ENCODE measurements at regions not wholly inside any gene's neighbourhood (a gene's known extent, or its start where the extent isn't known, plus 50 kb on each side); places are given as distances from the start of the nearest gene placed in this dataset.

DNA sequence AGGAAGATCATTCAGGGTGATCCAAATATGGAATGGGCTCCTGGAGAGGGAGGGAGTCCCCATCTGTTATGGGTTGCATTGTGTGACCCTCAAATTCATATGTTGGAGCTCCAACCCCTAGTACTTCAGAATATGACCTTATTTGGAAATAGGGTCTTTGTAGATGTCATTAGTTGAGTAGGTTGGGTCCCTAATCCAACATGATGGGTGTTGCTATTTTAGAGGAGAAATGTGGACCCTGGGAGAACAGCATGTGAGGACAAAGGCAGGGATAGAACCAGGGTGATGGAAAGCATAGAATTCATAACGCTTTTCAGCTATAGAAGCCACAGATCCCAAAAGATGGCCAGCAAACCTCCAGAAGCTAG lies 91.5 kb upstream of the SMNDC1 start:
- TF ChIP-seq, protein P1, sequence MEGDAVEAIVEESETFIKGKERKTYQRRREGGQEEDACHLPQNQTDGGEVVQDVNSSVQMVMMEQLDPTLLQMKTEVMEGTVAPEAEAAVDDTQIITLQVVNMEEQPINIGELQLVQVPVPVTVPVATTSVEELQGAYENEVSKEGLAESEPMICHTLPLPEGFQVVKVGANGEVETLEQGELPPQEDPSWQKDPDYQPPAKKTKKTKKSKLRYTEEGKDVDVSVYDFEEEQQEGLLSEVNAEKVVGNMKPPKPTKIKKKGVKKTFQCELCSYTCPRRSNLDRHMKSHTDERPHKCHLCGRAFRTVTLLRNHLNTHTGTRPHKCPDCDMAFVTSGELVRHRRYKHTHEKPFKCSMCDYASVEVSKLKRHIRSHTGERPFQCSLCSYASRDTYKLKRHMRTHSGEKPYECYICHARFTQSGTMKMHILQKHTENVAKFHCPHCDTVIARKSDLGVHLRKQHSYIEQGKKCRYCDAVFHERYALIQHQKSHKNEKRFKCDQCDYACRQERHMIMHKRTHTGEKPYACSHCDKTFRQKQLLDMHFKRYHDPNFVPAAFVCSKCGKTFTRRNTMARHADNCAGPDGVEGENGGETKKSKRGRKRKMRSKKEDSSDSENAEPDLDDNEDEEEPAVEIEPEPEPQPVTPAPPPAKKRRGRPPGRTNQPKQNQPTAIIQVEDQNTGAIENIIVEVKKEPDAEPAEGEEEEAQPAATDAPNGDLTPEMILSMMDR (IDR thresholded peaks at IDR 0.05; ENCODE audit: insufficient read depth, low read length, poor library complexity, severe bottlenecking), result no peak
- TF ChIP-seq EZH2phosphoT487 (conservative IDR thresholded peaks at IDR 0.05; ENCODE audit: low read length), result no peak
